ENCODE measurements at regions not wholly inside any gene's neighbourhood (a gene's known extent, or its start where the extent isn't known, plus 50 kb on each side); places are given as distances from the start of the nearest gene placed in this dataset.

- TF ChIP-seq TBP (IDR thresholded peaks at IDR 0.05; ENCODE audit: low read depth, low read length) (no peak), USF2 (IDR thresholded peaks at IDR 0.05; ENCODE audit: low read length) (no peak), NANOG (IDR thresholded peaks at IDR 0.05; ENCODE audit: insufficient read depth, low read depth, low read length, poor library complexity, severe bottlenecking) (no peak)
These were observed 77.9 kb upstream of the RRP15 start (continued) for GRCh38 chr1:218207194-218207593.
